Colonic mucosa (tissue), 4 donors: ENCODE measurements at regions not wholly inside any gene's neighbourhood (a gene's known extent, or its start where the extent isn't known, plus 50 kb on each side); places are given as distances from the start of the nearest gene placed in this dataset.

Source experiments
- DNase-seq: peaks from one replicate; pipeline ENCODE4 v3.0.0-alpha.2; 2020
- H3K27ac ChIP-seq: fragments of 200-600 bp; one replicate; pipeline ENCODE4 v1.8.0; 2021
- H3K27me3 ChIP-seq: fragments of 200-600 bp; one replicate; pipeline ENCODE4 v1.8.0; 2021
- H3K36me3 ChIP-seq: fragments of 200-600 bp; one replicate; pipeline ENCODE4 v1.8.0; 2021
- H3K4me1 ChIP-seq: fragments of 200-600 bp; one replicate; pipeline ENCODE4 v1.8.0; 2021; ENCODE audit warnings: mild to moderate bottlenecking
- H3K4me3 ChIP-seq: fragments of 200-600 bp; one replicate; pipeline ENCODE4 v1.8.0; 2021
- H3K9ac ChIP-seq, 2 donors: one replicate each; pipeline ENCODE4 v1.7.0; 2013; ENCODE audit warnings: control low read depth in 2 of 2, low read depth in 2 of 2, low read length in 2 of 2
- H3K9me3 ChIP-seq: fragments of 200-600 bp; one replicate; pipeline ENCODE4 v1.8.0; 2021
- intact Hi-C: fragments of 100-400 bp; cut with DNase I; formaldehyde crosslinking; loops from one replicate; pipeline ENCODE4 v1.14.1; 2022
- TF ChIP-seq, protein P1 (sequence below): fragments of 200-600 bp; IDR thresholded peaks from one replicate; pipeline ENCODE4 v1.8.0; 2022; ENCODE audit warnings: antibody characterized with exemption, mild to moderate bottlenecking
- donor health status: healthy.
- donor health status: DM: no; HTN: no; CAD: no.
- donor health status: DM: no; HTN: no; CAD: no.

DNA sequence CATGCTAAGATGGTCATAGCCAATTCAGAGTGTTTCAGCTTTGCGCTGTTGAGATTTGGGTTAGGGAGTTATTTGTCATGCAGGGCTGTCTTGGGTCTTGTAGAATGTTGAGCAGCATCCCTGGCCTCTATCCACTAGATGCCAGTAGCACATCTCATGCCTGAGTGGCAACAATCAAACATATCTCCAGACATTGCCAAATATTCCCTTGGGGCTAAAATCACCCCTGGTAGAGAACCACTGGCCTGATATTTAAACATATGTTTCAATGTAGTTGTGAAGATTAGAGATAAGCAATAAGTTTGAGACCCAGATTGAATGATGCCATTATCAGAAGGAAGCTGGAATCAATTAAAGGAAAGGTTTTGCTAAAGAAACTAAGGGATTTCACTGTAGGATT lies 463.3 kb downstream of the DOK5 start:
- Histone ChIP-seq H3K27me3 (no peaks in the 10 kb centered on the region), H3K4me1 (no peaks in the 10 kb centered on the region), H3K9ac (no peak overlapping the region), H3K4me3 (no peak overlapping the region), H3K27ac (no peak overlapping the region), H3K9me3 (no peaks in the 10 kb centered on the region), H3K36me3 (no peaks in the 10 kb centered on the region)
- intact Hi-C loops = no loop called here
- TF ChIP-seq, protein P1, sequence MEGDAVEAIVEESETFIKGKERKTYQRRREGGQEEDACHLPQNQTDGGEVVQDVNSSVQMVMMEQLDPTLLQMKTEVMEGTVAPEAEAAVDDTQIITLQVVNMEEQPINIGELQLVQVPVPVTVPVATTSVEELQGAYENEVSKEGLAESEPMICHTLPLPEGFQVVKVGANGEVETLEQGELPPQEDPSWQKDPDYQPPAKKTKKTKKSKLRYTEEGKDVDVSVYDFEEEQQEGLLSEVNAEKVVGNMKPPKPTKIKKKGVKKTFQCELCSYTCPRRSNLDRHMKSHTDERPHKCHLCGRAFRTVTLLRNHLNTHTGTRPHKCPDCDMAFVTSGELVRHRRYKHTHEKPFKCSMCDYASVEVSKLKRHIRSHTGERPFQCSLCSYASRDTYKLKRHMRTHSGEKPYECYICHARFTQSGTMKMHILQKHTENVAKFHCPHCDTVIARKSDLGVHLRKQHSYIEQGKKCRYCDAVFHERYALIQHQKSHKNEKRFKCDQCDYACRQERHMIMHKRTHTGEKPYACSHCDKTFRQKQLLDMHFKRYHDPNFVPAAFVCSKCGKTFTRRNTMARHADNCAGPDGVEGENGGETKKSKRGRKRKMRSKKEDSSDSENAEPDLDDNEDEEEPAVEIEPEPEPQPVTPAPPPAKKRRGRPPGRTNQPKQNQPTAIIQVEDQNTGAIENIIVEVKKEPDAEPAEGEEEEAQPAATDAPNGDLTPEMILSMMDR = no peak
- DNase-seq = no peak

DNA sequence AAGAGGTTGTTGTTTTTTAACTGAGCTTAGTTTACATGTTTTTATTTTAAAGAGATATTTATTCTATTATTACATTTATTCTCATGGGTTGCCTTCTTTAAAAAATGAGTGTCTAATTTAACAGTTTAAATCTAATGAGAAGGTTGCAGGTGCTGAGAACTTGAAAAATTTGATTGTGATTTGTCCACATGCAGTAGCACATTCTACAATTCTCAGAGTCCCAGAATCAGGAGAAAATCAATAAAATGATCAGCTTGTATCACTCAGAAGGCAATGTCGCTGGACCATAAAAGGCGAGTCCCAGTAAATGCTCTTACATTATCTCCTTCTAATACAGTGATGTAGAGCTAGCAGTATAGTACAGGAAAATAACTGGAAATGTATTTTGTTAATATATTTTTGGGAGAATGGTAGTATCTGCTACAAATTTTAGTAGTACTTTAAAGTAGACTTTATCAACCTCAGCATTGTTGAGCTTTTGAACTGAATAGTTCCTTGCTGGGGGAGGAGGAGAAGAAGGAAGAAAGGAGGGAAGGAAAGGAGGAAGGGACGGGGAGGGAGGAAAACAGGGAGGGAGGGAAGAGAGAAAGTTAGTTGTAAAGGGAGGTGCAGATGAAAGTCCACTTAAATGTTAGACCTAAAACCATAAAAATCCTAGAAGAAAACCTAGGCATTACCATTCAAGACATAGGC lies 458.0 kb downstream of the DOK5 start:
- no peak for DNase-seq
- Histone ChIP-seq H3K27ac (no peak overlapping the region), H3K9me3 (no peaks in the 10 kb centered on the region), H3K36me3 (no peaks in the 10 kb centered on the region), H3K9ac (no peak overlapping the region), H3K27me3 (no peaks in the 10 kb centered on the region), H3K4me3 (no peak overlapping the region), H3K4me1 (no peaks in the 10 kb centered on the region)
- intact Hi-C loops = no loop called here
- TF ChIP-seq, protein P1 = no peak

DNA sequence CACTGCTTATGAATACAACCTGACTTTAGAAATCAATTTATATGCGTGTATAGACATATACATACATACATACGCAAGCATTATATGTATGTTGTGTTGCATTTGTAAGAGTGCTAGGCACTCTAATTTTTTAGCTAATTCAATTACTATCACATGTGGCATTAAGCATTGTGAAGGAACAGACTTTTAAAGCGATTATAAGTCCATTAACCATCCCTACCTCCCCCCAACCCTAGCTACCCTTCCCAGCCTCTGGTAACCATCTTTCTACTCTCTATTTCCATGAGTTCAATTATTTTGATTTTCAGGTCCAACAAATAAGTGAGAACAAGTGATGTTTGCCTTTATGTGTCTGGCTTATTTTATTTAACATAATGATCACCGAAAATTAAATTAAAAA lies 453.8 kb downstream of the DOK5 start:
- Histone ChIP-seq H3K27ac (no peak overlapping the region), H3K27me3 (no peaks in the 10 kb centered on the region), H3K9ac (no peak overlapping the region), H3K4me3 (no peak overlapping the region), H3K36me3 (no peaks in the 10 kb centered on the region), H3K9me3 (no peaks in the 10 kb centered on the region), H3K4me1 (no peaks in the 10 kb centered on the region)
- TF ChIP-seq, protein P1 = no peak
- no peak for DNase-seq
- intact Hi-C loops = no loop called here

DNA sequence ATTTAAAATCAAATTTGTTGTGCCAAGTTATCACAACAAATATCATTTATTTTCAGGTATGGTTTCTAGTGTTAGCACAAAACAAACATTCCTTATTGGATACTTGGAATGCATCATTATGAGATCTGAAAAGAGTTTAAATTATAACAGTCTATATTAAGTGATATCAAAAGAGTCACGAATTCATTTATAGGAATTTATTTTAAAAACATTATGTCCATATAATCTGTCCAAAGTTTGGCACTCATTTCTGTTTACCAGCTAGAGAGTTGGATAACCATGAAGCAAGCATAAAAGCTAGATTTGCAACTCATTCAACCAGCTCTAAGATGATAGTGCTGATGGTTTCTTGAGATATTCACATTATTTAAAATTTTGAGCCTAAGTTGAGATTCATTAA lies 453.2 kb downstream of the DOK5 start:
- Histone ChIP-seq H3K4me3 (no peak overlapping the region), H3K4me1 (no peaks in the 10 kb centered on the region), H3K27ac (no peak overlapping the region), H3K36me3 (no peaks in the 10 kb centered on the region), H3K27me3 (no peaks in the 10 kb centered on the region), H3K9me3 (no peaks in the 10 kb centered on the region), H3K9ac (no peak overlapping the region)
- DNase-seq = no peak
- TF ChIP-seq, protein P1 = no peak
- intact Hi-C loops = no loop called here

DNA sequence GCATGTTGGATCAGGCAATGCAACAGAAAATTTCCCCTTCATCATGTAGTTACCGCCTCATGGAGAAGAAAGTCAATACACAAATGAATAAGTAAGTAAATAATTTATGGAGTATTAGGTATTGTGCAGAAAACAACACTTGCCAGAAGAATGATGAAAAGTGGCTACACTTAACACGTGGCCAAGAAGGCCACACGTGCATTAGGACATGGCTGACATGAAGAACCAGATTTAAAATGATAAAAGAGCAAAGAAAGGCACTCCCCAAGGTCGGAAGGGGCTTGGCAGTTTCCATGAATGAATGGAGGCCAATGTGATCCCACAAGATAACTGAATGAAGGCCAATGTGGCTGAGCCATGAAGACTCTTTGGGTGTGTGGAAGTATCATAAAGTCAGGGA lies 447.2 kb downstream of the DOK5 start:
- Histone ChIP-seq H3K36me3 (no peaks in the 10 kb centered on the region), H3K4me3 (no peak overlapping the region), H3K27me3 (no peaks in the 10 kb centered on the region), H3K9ac (no peak overlapping the region), H3K27ac (no peak overlapping the region), H3K9me3 (no peaks in the 10 kb centered on the region), H3K4me1 (no peaks in the 10 kb centered on the region)
- no peak for DNase-seq
- intact Hi-C loops = no loop called here
- TF ChIP-seq, protein P1 = no peak
